GM18907 (cell line): ENCODE measurements at regions not wholly inside any gene's neighbourhood (a gene's known extent, or its start where the extent isn't known, plus 50 kb on each side); places are given as distances from the start of the nearest gene placed in this dataset.
"Not testable (repeated sequence)": the region's sequence is repeated elsewhere in the genome, so short reads cannot be mapped to it uniquely, and the experiment has no call there.

Experiments
- ATAC-seq: cut with Tn5 transposase; IDR thresholded peaks from one replicate; pipeline ENCODE4 v1.9.1; 2021; ENCODE audit warnings: mild to moderate bottlenecking, moderate library complexity; ENCODE audit not compliant: unreplicated experiment

DNA sequence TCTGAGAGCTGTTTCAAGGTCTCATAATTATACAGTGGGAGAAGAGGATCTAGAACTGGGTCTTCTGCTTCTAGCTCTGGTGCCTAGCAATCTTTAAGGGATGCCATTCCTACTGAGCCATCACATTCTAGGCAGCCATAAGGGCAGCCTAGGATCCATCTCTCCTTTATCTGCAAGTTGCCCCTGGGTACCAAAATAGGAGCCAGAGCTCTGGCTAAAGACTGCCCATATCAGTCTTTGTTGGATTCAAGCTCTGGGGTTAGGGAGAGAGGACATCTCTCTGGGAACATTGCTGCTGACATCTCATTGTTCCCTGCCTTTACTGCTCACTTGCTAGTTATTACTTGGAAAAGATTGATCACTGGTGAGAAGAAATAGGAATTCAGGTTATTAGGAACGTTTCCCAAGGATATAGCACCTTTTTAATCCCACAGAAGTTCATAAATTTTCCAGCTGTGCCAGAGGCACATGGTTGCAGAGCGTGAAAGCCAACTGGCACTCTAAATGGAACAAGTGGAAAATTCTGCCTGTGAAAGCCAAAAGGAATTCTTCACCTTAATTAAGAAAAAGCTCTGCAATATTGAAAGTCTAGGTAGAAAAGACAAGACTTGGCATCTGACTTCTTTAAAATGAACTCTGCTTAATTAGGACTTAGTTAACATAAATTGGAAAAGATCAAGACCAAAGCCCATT is 102.2 kb downstream of the CDC42EP3 start:
- ATAC-seq, result no peak

DNA sequence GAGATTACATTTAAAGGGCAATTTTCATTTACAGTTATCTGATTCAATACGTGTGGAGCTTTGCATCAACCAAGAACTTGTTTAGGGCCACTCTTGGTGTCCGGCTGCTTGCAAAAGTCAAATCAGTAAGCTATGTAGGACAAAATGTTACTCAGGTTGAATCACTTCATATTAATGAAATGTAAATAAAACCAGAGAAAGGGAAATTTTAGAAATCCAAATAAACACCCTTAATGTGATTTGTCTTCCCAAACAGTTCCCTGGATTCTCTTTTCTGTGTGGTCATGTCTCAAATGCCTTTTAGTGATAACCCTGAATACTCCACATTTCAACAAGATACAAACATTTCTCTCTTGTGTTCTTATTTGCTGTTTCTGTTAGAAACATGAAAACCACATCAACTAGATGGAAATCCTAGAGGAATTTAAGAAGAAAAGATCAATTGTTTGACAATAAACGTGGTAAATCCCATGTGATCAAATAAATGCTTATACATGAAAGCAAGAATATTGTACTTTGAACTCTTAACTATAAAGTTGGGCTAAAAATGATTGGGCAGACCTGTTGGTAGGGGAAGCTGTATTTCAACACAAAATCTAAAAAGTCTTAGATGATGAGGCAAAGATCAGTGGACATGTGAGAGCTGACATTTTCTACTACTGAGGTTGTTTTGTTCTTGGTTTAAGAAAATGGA is 101.3 kb downstream of the CDC42EP3 start:
- no peak for ATAC-seq

DNA sequence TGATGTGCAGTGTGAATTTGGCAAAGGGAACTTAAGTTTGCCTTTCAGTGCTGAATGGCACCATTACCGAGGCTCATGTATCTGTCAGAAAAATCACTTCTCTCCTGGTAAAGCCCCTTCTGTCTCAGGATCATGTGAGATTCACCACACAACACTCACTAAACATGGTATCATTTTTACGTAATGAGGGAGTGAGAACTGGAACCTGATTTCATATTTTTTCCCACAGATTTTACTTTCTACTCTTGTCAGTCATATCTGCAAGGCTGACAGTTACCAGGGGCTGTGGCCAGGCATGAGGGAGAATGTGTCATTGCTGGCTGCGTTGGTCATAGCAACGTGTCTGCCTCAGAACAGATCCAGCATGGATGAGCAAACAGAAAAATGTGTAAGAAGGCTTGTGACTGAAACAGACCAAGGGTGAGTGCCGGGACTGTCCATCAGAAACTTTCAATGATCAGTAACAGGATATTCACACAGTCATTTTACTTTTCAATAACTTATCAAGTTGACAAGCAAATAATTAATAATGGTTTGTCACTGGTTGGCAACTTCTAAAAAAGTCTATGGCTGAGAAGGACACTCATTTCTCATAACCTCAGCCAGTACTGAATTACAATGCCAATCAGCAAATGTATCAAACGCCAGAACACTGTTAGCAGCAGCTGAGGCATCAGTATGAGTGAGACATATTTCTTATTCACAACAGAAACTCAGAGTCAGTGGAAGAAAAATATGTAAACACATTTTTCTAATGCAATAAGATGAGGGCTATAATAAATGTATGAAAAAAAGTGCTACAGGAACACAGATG is 100.5 kb downstream of the CDC42EP3 start:
- ATAC-seq, result peak; percentile 87

- ATAC-seq, result no peak
Measured at GRCh38 chr2:37571587-37572136, 99.8 kb downstream of the CDC42EP3 start.

GRCh38 chr2:37573451-37574388 is 97.7 kb downstream of the CDC42EP3 start:
- ATAC-seq, result peak; percentile 67

DNA sequence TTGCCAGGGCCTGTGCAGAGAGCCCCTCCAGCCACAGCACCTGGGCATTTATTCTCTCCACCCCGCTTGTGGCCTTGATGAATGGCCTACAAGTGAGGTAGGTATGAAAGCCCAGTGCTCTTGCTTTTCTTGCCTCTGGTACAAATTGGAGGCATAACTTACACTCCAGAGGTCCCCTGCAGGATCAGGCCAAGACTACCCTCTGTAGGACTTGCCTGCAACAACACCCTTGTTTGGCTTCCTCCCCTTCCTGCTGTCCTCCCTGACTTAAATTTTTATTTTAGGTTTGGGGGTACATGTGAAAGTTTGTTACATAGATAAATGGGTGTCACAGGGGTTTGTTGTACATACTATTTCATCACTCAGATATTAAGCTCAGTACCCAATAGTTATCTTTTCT is 95.7 kb downstream of the CDC42EP3 start:
- no peak for ATAC-seq

DNA sequence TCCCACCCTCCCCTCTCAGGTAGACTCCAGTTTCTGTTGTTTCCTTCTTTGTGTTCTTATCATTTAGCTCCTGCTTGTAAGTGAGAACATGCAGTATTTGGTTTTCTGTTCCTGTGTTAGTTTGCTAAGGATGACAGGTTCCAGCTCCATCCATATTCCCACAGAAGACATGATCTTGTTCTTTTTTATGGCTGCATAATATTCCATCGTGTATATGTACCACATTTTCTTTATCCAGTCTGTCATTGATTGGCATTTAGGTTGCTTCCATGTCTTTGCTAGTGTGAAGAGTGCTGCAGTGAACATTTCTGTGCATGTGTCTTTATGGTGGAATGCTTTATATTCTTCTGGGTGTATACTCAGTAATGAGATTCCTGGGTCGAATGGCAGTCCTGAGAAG is 95.2 kb downstream of the CDC42EP3 start:
- not testable (repeated sequence) for ATAC-seq

DNA sequence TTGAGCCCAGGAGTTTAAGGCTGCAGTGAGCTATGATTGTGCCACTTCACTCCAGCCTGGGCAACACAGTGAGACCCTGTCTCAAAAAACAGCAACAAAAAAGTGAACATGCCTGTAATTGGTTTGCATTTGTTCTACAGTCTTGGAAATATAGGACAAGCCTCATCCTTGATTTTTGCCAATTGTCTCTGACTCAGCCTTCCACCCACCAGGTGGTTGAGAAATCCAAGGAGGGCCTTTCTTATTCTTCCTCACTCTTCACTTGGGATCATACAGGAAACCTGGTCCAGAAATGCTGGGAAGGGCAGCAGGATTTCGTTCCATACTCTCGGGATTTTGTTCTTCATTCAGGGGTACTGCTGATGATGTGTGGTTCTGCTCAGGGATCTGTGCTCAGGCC is 94.6 kb downstream of the CDC42EP3 start:
- ATAC-seq, result no peak

DNA sequence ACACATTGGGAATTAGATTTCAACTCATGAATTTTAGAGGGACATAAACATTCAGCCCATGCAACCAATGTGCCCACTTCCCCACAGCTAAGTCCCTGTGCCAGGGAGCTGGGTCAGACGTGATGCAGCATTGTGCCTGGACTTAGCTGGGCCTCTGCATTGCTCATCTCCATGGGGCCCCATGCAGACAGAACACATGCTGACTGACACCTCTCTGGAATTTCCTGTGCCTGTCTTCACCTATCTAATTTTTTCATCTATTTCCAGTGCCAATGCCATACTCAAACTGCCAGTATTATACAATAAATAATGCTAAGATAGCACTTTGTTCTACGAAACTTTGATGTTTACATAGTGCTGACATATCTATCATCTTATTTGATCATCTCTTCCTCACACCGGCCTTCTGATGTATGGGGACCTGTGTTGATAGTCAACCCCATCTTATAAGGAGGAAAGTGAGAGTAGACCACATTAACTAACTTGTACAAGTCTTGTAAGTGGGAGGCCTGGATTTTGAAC is 92.2 kb downstream of the CDC42EP3 start:
- no peak for ATAC-seq

GRCh38 chr2:37579949-37580348 is 91.5 kb downstream of the CDC42EP3 start:
- ATAC-seq, result not testable (repeated sequence)

GRCh38 chr2:37581433-37581832 is 90.0 kb downstream of the CDC42EP3 start:
- ATAC-seq, result no peak

DNA sequence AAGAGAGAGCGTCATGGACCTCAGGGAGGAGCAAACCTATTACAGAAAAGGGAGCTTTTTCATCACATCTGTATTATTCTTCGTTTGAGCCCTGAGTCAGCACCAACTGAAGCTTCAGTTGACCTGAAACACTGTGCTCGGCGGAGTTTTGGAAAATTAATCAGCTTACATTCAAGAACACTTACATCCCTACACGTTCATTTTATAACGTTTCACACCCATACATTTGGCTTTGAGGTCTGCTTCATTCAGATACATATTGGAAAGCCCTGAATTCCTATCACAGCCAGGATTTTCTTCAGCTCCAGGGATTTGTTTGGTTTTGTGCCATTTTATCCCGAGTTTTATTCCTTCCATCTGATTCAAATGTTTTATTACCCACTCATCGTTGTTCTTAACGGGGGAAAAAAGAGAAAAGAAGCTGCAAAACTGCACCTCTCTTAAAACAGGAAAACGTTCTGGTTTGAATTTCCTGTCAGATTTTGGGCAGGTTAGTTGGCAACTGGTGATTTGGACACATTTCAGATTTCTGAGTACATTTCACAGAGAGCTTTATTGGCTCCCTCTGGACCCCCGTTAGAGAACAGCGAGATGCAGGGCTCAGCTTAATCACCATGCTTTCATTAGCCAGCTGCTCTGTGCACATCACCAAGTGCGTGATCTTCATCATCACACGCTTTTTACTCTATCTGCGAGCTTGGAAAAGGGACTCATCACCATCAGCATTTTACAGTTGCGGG is 88.8 kb downstream of the CDC42EP3 start:
- ATAC-seq, result no peak

DNA sequence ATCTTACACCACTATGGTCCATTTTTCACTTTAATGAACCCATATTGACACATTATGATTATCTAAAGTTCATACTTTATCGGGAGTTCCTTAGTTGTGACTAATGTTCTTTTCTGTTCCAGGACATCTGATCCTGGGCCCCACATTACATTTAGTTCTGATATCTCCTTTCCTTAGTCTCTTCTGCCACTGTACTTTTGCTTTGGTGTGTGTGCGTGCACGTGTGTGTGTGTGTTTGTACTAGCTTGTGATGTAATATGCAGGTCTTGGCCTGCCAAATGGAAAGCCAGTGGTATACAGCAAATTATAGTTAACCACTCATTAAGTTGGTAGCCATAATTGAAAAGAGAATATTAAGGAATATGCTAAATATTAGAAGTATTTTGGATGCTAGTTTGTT is 88.0 kb downstream of the CDC42EP3 start:
- ATAC-seq, result no peak

GRCh38 chr2:37583867-37584266 is 87.6 kb downstream of the CDC42EP3 start:
- no peak for ATAC-seq

- peak; percentile 45 for ATAC-seq
Measured at GRCh38 chr2:37585295-37585908, 86.0 kb downstream of the CDC42EP3 start.

- peak; percentile 48 for ATAC-seq
Measured at GRCh38 chr2:37585982-37586621, 85.3 kb downstream of the CDC42EP3 start.

- ATAC-seq, result no peak
Measured at GRCh38 chr2:37586663-37587317, 84.7 kb downstream of the CDC42EP3 start.

DNA sequence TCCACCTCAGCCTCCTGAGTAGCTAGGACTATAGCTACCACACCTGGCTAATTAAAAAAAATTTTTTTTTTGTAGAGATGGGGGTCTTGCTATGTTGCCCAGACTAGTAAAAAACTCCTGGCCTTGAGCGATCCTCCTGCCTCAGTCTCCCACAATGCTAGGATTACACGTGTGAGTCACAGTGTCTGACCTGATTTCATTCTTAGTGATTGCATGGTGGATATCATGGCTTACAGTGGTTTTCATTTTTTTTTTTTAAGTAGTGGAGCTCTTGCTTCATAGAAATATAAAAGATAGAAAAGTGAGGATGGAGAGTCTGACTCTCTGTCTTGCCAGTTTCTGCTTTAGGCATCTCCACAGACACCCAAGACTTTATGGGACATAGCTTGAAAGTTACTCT is 83.6 kb downstream of the CDC42EP3 start:
- ATAC-seq, result no peak
